Fibroblast of lung (primary cell): ENCODE measurements at regions not wholly inside any gene's neighbourhood (a gene's known extent, or its start where the extent isn't known, plus 50 kb on each side); places are given as distances from the start of the nearest gene placed in this dataset.

ENCODE experiments used
- DNase-seq, 2 donors: peaks; one replicate each; pipeline versions ENCODE4 v3.0.0 to v3.0.0-alpha.2; 2010; ENCODE audit warnings: low read depth in 2 of 2
- H2AFZ ChIP-seq: 2 replicates; pipeline ENCODE4 v1.5.1; 2012; ENCODE audit warnings: low read length, control low read depth, inconsistent platforms
- H3K27ac ChIP-seq: 2 replicates; pipeline ENCODE4 v1.5.1; 2011; ENCODE audit warnings: low read length, control low read depth; ENCODE audit not compliant: insufficient read depth
- H3K27me3 ChIP-seq: 2 replicates; pipeline ENCODE4 v1.5.1; 2011; ENCODE audit warnings: mild to moderate bottlenecking, low read length; ENCODE audit not compliant: control insufficient read depth, insufficient read depth
- H3K36me3 ChIP-seq: 2 replicates; pipeline ENCODE4 v1.5.1; 2011; ENCODE audit warnings: low read length; ENCODE audit not compliant: control insufficient read depth, insufficient read depth
- H3K4me1 ChIP-seq: 2 replicates; pipeline ENCODE4 v1.5.1; 2011; ENCODE audit warnings: low read length; ENCODE audit not compliant: control insufficient read depth, insufficient read depth; ENCODE audit errors: extremely low read depth
- H3K4me2 ChIP-seq: 2 replicates; pipeline ENCODE4 v1.5.1; 2011; ENCODE audit warnings: low read length, control low read depth; ENCODE audit not compliant: insufficient read depth; ENCODE audit errors: extremely low read depth
- H3K4me3 ChIP-seq, 4 experiments: fragments of 200-600 bp in 1 of 4; sonication (generic) in 1 of 4; replicated peaks in 1 of 4; 2 replicates each; pipeline ENCODE4 v1.5.1; 2011 to 2016; ENCODE audit warnings: low read length in 4 of 4, low read depth in 3 of 4, mild to moderate bottlenecking in 3 of 4, control low read depth in 2 of 4, inconsistent platforms in 1 of 4, mixed read lengths in 1 of 4; ENCODE audit not compliant: insufficient read depth in 1 of 4; ENCODE audit errors: control extremely low read depth in 1 of 4
- H3K79me2 ChIP-seq: 2 replicates; pipeline ENCODE4 v1.5.1; 2012; ENCODE audit warnings: mild to moderate bottlenecking, low read length, inconsistent platforms; ENCODE audit not compliant: control insufficient read depth, insufficient read depth
- H3K9ac ChIP-seq: 2 replicates; pipeline ENCODE4 v1.5.1; 2011; ENCODE audit warnings: mild to moderate bottlenecking, low read length, control low read depth; ENCODE audit not compliant: insufficient read depth
- H3K9me3 ChIP-seq: 2 replicates; pipeline ENCODE4 v1.5.1; 2012; ENCODE audit warnings: low read depth, low read length; ENCODE audit not compliant: control insufficient read depth, insufficient read depth
- H4K20me1 ChIP-seq: 2 replicates; pipeline ENCODE4 v1.5.1; 2011; ENCODE audit warnings: low read length; ENCODE audit not compliant: control insufficient read depth, insufficient read depth; ENCODE audit errors: extremely low read depth
- EZH2 ChIP-seq: IDR thresholded peaks from 2 replicates; pipeline ENCODE4 v1.5.1; 2012; ENCODE audit warnings: low read length, control low read depth, mild to moderate bottlenecking; ENCODE audit errors: missing control alignments
- TF ChIP-seq, protein P1 (sequence below), 2 donors: IDR thresholded peaks in 1 of 2; conservative IDR thresholded peaks in 1 of 2; 1 replicate in 1 of 2; 2 replicates in 1 of 2; pipeline ENCODE4 v1.5.1; 2011 to 2012; ENCODE audit warnings: low read length in 2 of 2, control low read depth in 1 of 2, inconsistent platforms in 1 of 2, low read depth in 1 of 2, mild to moderate bottlenecking in 1 of 2

DNA sequence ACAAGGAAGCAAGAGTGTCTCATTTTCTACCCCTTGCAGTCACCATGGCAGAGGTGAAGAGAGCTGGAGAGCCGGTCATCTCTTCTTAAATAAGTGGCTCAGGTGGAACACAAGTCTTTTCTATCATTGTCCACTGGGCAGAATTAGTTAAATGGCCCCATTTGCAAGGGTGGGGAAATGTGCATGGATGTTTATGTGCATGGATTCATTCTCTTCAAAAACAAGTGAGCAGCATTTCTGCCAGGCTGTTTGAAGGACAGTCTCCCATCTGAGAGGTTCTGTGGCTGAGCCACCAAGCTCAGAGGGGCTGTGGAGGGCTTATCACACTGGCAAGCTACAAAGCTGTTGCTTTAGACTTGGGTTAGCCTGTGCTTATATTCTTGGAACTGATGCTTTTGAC, 370.3 kb upstream of the MTPN start:
- no peaks in the 10 kb centered on the region for H4K20me1 ChIP-seq

DNA sequence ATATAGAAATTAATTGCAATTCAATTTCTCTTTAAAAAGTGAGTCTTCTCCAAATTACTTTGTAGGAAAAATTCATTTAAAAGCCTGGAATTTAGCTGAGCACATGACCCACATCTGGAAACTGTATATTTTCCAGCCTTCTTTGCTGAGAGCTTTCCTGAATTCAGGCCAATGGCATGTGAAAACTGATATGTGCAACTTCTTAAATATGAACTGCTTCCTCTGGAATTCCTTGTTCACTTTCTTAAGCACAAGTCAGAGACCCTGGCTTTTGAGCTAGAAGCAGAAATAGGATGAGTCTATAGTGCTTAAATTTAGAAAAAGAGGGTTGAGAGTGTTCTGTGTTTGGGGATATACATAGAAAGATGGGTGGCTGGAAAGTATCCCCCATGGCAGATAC, 365.1 kb upstream of the MTPN start:
- no peak for TF ChIP-seq EZH2
- TF ChIP-seq, protein P1, sequence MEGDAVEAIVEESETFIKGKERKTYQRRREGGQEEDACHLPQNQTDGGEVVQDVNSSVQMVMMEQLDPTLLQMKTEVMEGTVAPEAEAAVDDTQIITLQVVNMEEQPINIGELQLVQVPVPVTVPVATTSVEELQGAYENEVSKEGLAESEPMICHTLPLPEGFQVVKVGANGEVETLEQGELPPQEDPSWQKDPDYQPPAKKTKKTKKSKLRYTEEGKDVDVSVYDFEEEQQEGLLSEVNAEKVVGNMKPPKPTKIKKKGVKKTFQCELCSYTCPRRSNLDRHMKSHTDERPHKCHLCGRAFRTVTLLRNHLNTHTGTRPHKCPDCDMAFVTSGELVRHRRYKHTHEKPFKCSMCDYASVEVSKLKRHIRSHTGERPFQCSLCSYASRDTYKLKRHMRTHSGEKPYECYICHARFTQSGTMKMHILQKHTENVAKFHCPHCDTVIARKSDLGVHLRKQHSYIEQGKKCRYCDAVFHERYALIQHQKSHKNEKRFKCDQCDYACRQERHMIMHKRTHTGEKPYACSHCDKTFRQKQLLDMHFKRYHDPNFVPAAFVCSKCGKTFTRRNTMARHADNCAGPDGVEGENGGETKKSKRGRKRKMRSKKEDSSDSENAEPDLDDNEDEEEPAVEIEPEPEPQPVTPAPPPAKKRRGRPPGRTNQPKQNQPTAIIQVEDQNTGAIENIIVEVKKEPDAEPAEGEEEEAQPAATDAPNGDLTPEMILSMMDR (conservative IDR thresholded peaks at IDR 0.05 in 1 of 2, IDR thresholded peaks at IDR 0.05 in 1 of 2; ENCODE audit: low read depth in 1 of 2, low read length in 2 of 2) = no peak
- Histone ChIP-seq H3K27ac (no peak overlapping the region), H4K20me1 (no peaks in the 10 kb centered on the region), H3K4me2 (no peak overlapping the region), H3K4me1 (no peaks in the 10 kb centered on the region), H3K9me3 (no peaks in the 10 kb centered on the region), H3K36me3 (no peaks in the 10 kb centered on the region), H3K27me3 (no peaks in the 10 kb centered on the region), H3K9ac (no peak overlapping the region), H2AFZ (no peak overlapping the region), H3K79me2 (no peaks in the 10 kb centered on the region), H3K4me3 (no peak overlapping the region)
- no peak for DNase-seq

More for the DNA sequence above, 370.3 kb upstream of the MTPN start:
- Histone ChIP-seq H3K9ac (no peak overlapping the region), H3K27me3 (no peaks in the 10 kb centered on the region), H2AFZ (no peak overlapping the region), H3K79me2 (no peaks in the 10 kb centered on the region), H3K36me3 (no peaks in the 10 kb centered on the region), H3K4me2 (no peak overlapping the region), H3K4me3 (no peak overlapping the region), H3K9me3 (no peaks in the 10 kb centered on the region), H3K27ac (no peak overlapping the region), H3K4me1 (no peaks in the 10 kb centered on the region)
- no peak for TF ChIP-seq EZH2
- TF ChIP-seq, protein P1 (conservative IDR thresholded peaks at IDR 0.05 in 1 of 2, IDR thresholded peaks at IDR 0.05 in 1 of 2; ENCODE audit: low read depth in 1 of 2, low read length in 2 of 2) = no peak
- DNase-seq = no peak

DNA sequence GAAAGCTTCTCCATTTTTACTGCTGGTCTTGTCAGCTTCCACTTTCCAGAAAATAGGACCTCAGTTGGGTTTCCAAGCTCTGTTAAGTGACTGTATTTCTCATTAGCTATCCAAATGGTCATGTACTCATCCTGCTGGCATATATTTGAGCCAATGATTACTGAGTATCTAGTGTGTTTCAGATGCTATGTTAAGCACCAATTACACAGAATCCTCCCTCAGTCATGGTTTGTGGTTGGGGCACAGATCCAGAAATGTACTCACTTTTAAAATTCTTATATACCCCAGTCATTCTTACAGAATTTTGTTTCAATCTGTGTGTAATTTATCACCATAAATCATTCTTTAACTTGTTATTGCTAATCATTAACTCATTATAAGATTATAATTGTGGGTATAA, 362.3 kb upstream of the MTPN start:
- H3K4me3 ChIP-seq = no peak overlapping the region
- H3K27ac ChIP-seq = no peak overlapping the region
- H3K9me3 ChIP-seq = no peaks in the 10 kb centered on the region
- H3K79me2 ChIP-seq = no peaks in the 10 kb centered on the region
- no peak overlapping the region for H3K9ac ChIP-seq
- no peaks in the 10 kb centered on the region for H3K4me1 ChIP-seq
- H4K20me1 ChIP-seq = no peaks in the 10 kb centered on the region
- TF ChIP-seq, protein P1 (conservative IDR thresholded peaks at IDR 0.05 in 1 of 2, IDR thresholded peaks at IDR 0.05 in 1 of 2; ENCODE audit: low read depth in 1 of 2, low read length in 2 of 2) = no peak
- no peak for TF ChIP-seq EZH2
- no peak overlapping the region for H3K4me2 ChIP-seq
- DNase-seq = peak in 1 of 2 donors; percentile 12
- no peak overlapping the region for H2AFZ ChIP-seq
- no peaks in the 10 kb centered on the region for H3K36me3 ChIP-seq
- no peaks in the 10 kb centered on the region for H3K27me3 ChIP-seq
